Caco-2 (cell line): ENCODE measurements at regions not wholly inside any gene's neighbourhood (a gene's known extent, or its start where the extent isn't known, plus 50 kb on each side); places are given as distances from the start of the nearest gene placed in this dataset.

Source experiments
- BruUV-seq: library from RNA; stranded (reverse); fragments of 400-500 nt; replicated peaks from 2 replicates; lab custom pipeline; 2021; lab: Mats Ljungman, UMichigan
- CTCF ChIA-PET: fragments of 300-600 bp; sonication (Branson Sonifier 250); formaldehyde crosslinking; loops from one replicate; lab custom pipeline; 2022; ENCODE audit warnings: antibody characterized with exemption; lab: Charles Lee
- POLR2A ChIA-PET: fragments of 300-600 bp; sonication (Branson Sonifier 250); formaldehyde crosslinking; loops from one replicate; lab custom pipeline; 2022; ENCODE audit warnings: antibody characterized with exemption; lab: Charles Lee
- DNase-seq, 2 experiments: peaks; one replicate each; pipeline versions ENCODE4 v3.0.0 to v3.0.0-alpha.2; 2020 to 2022
- H3K27me3 ChIP-seq: replicated peaks from 2 replicates; pipeline ENCODE4 v1.6.0; 2011; ENCODE audit warnings: low read length; ENCODE audit not compliant: control insufficient read depth, insufficient read depth
- H3K36me3 ChIP-seq: 2 replicates; pipeline ENCODE4 v1.5.1; 2011; ENCODE audit warnings: low read length; ENCODE audit not compliant: control insufficient read depth, insufficient read depth
- H3K4me1 ChIP-seq: fragments of 250-450 bp; sonication (Bioruptor Pico); 2 replicates; pipeline ENCODE4 v1.5.1; 2020; ENCODE audit warnings: mild to moderate bottlenecking
- H3K4me3 ChIP-seq: 2 replicates; pipeline ENCODE4 v1.5.1; 2011; ENCODE audit warnings: low read depth, mild to moderate bottlenecking, control low read depth, low read length
- H3K9me3 ChIP-seq: fragments of 250-450 bp; sonication (Bioruptor Pico); 2 replicates; pipeline ENCODE4 v1.5.1; 2020; ENCODE audit warnings: mild to moderate bottlenecking, moderate library complexity
- H3K27ac Mint-ChIP-seq: one replicate; pipeline ENCODE4 v1.8.0; 2022; ENCODE audit warnings: mixed read lengths; ENCODE audit not compliant: unreplicated experiment
- H3K27me3 Mint-ChIP-seq: one replicate; pipeline ENCODE4 v1.8.0; 2022; ENCODE audit warnings: mixed read lengths; ENCODE audit not compliant: insufficient read depth, unreplicated experiment
- H3K36me3 Mint-ChIP-seq: one replicate; pipeline ENCODE4 v1.8.0; 2022; ENCODE audit warnings: mild to moderate bottlenecking, mixed read lengths; ENCODE audit not compliant: insufficient read depth, unreplicated experiment
- H3K4me1 Mint-ChIP-seq: one replicate; pipeline ENCODE4 v1.8.0; 2022; ENCODE audit warnings: low read depth, mixed read lengths; ENCODE audit not compliant: unreplicated experiment
- H3K4me3 Mint-ChIP-seq: one replicate; pipeline ENCODE4 v1.8.0; 2022; ENCODE audit warnings: mild to moderate bottlenecking, moderate library complexity, mixed read lengths; ENCODE audit not compliant: unreplicated experiment
- H3K9me3 Mint-ChIP-seq: one replicate; pipeline ENCODE4 v1.8.0; 2022; ENCODE audit warnings: mixed read lengths; ENCODE audit not compliant: unreplicated experiment
- CTCF ChIP-seq, 2 experiments: fragments of 200-600 bp in 1 of 2; IDR thresholded peaks; 1 replicate in 1 of 2; 2 replicates in 1 of 2; pipeline versions ENCODE4 v1.5.1 to v1.8.0; 2011 to 2022; ENCODE audit warnings: antibody characterized with exemption in 1 of 2, control low read depth in 1 of 2, inconsistent platforms in 1 of 2, low read depth in 1 of 2, low read length in 1 of 2, mild to moderate bottlenecking in 1 of 2, moderate library complexity in 1 of 2; ENCODE audit not compliant: insufficient read depth in 1 of 2, severe bottlenecking in 1 of 2, unreplicated experiment in 1 of 2
- intact Hi-C: fragments of 100-400 bp; cut with micrococcal nuclease; formaldehyde crosslinking; loops from one replicate; pipeline ENCODE4 v1.10.0; 2022; ENCODE audit not compliant: unreplicated experiment

GRCh38 chr12:4080213-4080612 lies 193.3 kb upstream of the CCND2 start:
- H3K27ac Mint-ChIP-seq = no peak overlapping the region
- intact Hi-C loops = no loop called here
- DNase-seq = no peak
- peaks cover 7% of the 10 kb centered on the region for H3K4me1 Mint-ChIP-seq
- no peak for TF ChIP-seq CTCF (IDR thresholded peaks at IDR 0.05; ENCODE audit: insufficient read depth in 1 of 2, low read depth in 1 of 2, low read length in 1 of 2, severe bottlenecking in 1 of 2, unreplicated experiment in 1 of 2)
- H3K27me3 Mint-ChIP-seq = peaks cover 7% of the 10 kb centered on the region
- BruUV-seq = no TSS peak
- POLR2A ChIA-PET = no interaction called here
- H3K4me3 Mint-ChIP-seq = no peak overlapping the region
- no peak overlapping the region for H3K4me3 ChIP-seq
- H3K4me1 ChIP-seq = no peaks in the 10 kb centered on the region
- CTCF ChIA-PET = no interaction called here
- H3K36me3 ChIP-seq = no peaks in the 10 kb centered on the region
- no peaks in the 10 kb centered on the region for H3K27me3 ChIP-seq
- H3K36me3 Mint-ChIP-seq = no peaks in the 10 kb centered on the region
- no peaks in the 10 kb centered on the region for H3K9me3 Mint-ChIP-seq
- 0 out of 2 replicates have a peak, but pooled peaks cover 12% of the 10 kb centered on the region for H3K9me3 ChIP-seq

- ChIA-PET POLR2A (no interaction called here), CTCF (no interaction called here)
- Histone ChIP-seq H3K9me3 (0 out of 2 replicates have a peak, but pooled peaks cover 8% of the 10 kb centered on the region), H3K4me3 (no peak overlapping the region), H3K4me1 (peaks cover 10% of the 10 kb centered on the region), H3K27me3 (no peaks in the 10 kb centered on the region), H3K36me3 (no peaks in the 10 kb centered on the region)
- Mint-ChIP-seq H3K36me3 (no peaks in the 10 kb centered on the region), H3K4me1 (no peaks in the 10 kb centered on the region), H3K27me3 (peaks cover 7% of the 10 kb centered on the region), H3K9me3 (peaks cover 10% of the 10 kb centered on the region), H3K4me3 (no peak overlapping the region), H3K27ac (no peak overlapping the region)
- no peak for DNase-seq
- intact Hi-C loops = no loop called here
- TF ChIP-seq CTCF (IDR thresholded peaks at IDR 0.05; ENCODE audit: insufficient read depth in 1 of 2, low read depth in 1 of 2, low read length in 1 of 2, severe bottlenecking in 1 of 2, unreplicated experiment in 1 of 2) = no peak
- no TSS peak for BruUV-seq
These were observed 199.4 kb upstream of the CCND2 start for GRCh38 chr12:4074129-4074528.

DNA sequence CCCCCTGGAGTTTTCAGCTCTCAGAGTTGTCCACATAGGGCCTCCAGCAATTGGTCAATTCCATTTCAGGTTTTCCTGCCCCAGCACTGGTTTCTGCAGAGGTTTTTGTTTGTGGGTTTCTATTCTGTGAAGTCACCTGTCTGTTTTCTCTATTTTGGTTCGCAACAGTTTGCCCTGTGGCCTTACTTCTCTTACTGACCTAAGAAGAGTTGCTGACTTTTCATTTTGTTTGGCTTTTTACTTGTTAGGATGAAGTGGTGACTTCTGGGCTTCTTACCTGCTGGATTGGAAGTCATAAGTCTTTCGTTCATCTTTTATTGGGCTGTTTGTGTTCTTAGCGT lies 196.4 kb upstream of the PARP11 start:
- Mint-ChIP-seq H3K36me3 (no peaks in the 10 kb centered on the region), H3K4me1 (no peaks in the 10 kb centered on the region), H3K9me3 (peaks cover 10% of the 10 kb centered on the region), H3K4me3 (no peak overlapping the region), H3K27me3 (peaks cover 4% of the 10 kb centered on the region), H3K27ac (no peak overlapping the region)
- no peak overlapping the region for H3K4me3 ChIP-seq
- BruUV-seq = TSS peak; percentile 96
- H3K36me3 ChIP-seq = no peaks in the 10 kb centered on the region
- ChIA-PET POLR2A (no interaction called here), CTCF (interaction anchor here (1.4 kb wide), 1 partner anchor 207 kb away, joined by 7 read pairs; no protein-coding TSS in a partner anchor)
- intact Hi-C loops = loop anchor here (1.0 to 2.0 kb wide), 2 partner anchors 54 to 71 kb away; no protein-coding TSS in a partner anchor
- DNase-seq = no peak
- no peaks in the 10 kb centered on the region for H3K27me3 ChIP-seq
- no peaks in the 10 kb centered on the region for H3K9me3 ChIP-seq
- no peak for TF ChIP-seq CTCF (IDR thresholded peaks at IDR 0.05; ENCODE audit: insufficient read depth in 1 of 2, low read depth in 1 of 2, low read length in 1 of 2, severe bottlenecking in 1 of 2, unreplicated experiment in 1 of 2)
- H3K4me1 ChIP-seq = peaks cover 24% of the 10 kb centered on the region
